SKM-1 (cell line): ENCODE measurements at regions not wholly inside any gene's neighbourhood (a gene's known extent, or its start where the extent isn't known, plus 50 kb on each side); places are given as distances from the start of the nearest gene placed in this dataset.

Source experiments
- DNase-seq: peaks from one replicate; lab custom pipeline; 2025; ENCODE audit not compliant: unreplicated experiment; lab: John Stamatoyannopoulos, UW

- no peak for DNase-seq
Measured at GRCh38 chr11:70834984-70835560, 417.3 kb downstream of the SHANK2 start.

- DNase-seq, result no peak
Measured at GRCh38 chr11:70836071-70836470, 416.3 kb downstream of the SHANK2 start.

GRCh38 chr11:70838198-70838597, 414.2 kb downstream of the SHANK2 start:
- DNase-seq, result no peak

- DNase-seq, result no peak
Measured at GRCh38 chr11:70839851-70840250, 412.5 kb downstream of the SHANK2 start.

- DNase-seq, result no peak
Measured at GRCh38 chr11:70841264-70841663, 411.1 kb downstream of the SHANK2 start.

GRCh38 chr11:70842256-70842655, 410.1 kb downstream of the SHANK2 start:
- no peak for DNase-seq

- no peak for DNase-seq
Measured at GRCh38 chr11:70842701-70843100, 409.7 kb downstream of the SHANK2 start.

GRCh38 chr11:70843906-70844305, 408.5 kb downstream of the SHANK2 start:
- DNase-seq, result no peak

- DNase-seq, result no peak
Measured at GRCh38 chr11:70844387-70844786, 408.0 kb downstream of the SHANK2 start.

- no peak for DNase-seq
Measured at GRCh38 chr11:70845591-70846041, 406.8 kb downstream of the SHANK2 start.

- no peak for DNase-seq
Measured at GRCh38 chr11:70846781-70847655, 405.4 kb downstream of the SHANK2 start.

- no peak for DNase-seq
Measured at GRCh38 chr11:70848243-70848750, 404.1 kb downstream of the SHANK2 start.

GRCh38 chr11:70849031-70849430, 403.3 kb downstream of the SHANK2 start:
- no peak for DNase-seq

GRCh38 chr11:70851308-70851707, 401.1 kb downstream of the SHANK2 start:
- DNase-seq, result no peak

- no peak for DNase-seq
Measured at GRCh38 chr11:70851907-70852306, 400.5 kb downstream of the SHANK2 start.

GRCh38 chr11:70853068-70853769, 399.2 kb downstream of the SHANK2 start:
- DNase-seq, result no peak

- no peak for DNase-seq
Measured at GRCh38 chr11:70853770-70854108, 398.6 kb downstream of the SHANK2 start.

- DNase-seq, result no peak
Measured at GRCh38 chr11:70854201-70854600, 398.2 kb downstream of the SHANK2 start.

GRCh38 chr11:70854901-70855556, 397.3 kb downstream of the SHANK2 start:
- DNase-seq, result no peak

- DNase-seq, result no peak
Measured at GRCh38 chr11:70857894-70858293, 394.5 kb downstream of the SHANK2 start.

- DNase-seq, result no peak
Measured at GRCh38 chr11:70859180-70859579, 393.2 kb downstream of the SHANK2 start.
